Medulla oblongata (tissue), 1 donor: ENCODE measurements at regions not wholly inside any gene's neighbourhood (a gene's known extent, or its start where the extent isn't known, plus 50 kb on each side); places are given as distances from the start of the nearest gene placed in this dataset.
"Not testable (repeated sequence)": the region's sequence is repeated elsewhere in the genome, so short reads cannot be mapped to it uniquely, and the experiment has no call there.

Source experiments
- DNase-seq: peaks from one replicate; pipeline ENCODE4 v3.0.0-alpha.2; 2015; ENCODE audit errors: extremely low spot score

DNA sequence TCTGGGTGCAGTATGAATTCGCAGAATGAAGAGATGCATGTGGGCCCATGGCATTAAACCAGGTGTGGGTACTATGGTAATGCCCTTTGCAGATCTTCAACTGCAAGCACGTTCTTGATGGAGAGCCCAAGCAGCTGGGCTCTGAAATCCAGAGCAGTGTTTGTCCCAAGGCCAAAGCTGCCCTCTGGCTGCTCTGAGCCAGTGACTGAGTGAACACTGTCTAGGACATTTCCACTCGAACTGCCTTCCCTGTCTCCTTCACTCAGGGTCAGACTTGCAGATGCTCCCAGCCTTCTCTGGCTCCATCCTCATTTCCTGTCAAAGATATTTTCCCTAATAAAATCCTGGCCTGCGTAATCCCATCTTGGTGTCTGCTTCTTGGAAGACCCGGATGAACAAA lies 80.2 kb upstream of the GJB6 start:
- no peak for DNase-seq

DNA sequence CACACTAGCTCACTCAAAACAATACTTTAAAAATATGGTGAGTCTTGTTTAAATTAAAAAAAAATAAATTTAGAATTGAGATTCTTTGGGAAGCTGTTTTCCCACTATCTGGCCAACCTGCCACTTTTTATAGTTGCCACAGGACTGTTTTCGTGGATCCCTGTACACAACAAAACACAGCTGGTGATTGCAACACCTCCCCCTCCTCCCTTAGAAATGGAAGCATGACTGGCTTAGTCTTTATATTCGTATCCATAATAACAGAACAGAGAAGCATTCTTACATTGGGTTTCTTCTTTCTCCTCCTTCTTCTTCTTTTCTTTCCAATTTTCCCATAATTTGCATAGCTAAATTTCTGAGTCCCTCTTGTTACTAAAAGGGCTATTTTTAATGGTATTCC lies 79.5 kb upstream of the GJB6 start:
- DNase-seq = no peak

DNA sequence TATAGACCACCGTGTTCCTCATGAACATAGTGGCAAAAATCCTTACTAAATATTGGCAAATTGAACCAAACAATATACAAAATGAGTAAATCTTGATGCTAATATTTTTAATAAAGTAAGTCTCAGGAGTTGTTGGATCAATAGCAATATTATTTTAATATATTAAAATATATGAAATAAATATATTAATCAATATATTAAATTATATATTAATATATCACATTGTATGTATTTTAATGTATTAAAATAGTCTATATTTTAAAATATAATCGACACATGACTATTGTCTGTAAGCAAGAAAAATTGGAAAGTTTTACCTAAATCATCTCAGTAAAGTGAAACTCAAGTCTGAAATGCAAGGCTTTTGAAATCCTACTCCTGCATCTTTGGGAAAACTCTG lies 78.9 kb upstream of the GJB6 start:
- DNase-seq = no peak

DNA sequence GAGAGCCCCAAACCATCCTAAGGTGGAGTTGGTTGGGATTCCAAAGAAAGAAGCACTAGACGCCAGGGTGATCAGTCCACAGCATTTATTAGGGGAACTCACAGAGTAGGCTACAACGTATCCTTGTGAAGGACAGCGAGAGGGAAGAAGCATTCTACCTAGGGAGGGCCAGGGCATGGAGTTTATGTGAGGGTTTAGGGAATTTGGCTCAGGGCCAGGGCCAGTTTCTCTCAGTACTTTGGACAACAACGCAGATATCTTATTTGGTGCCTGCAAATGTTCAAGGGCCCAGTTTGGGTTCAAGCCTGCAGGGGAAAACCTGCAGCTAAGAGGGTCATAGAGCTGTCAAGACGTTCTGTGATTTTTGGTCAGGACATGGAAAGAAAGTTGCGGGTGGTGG lies 73.9 kb upstream of the GJB6 start:
- DNase-seq = no peak

DNA sequence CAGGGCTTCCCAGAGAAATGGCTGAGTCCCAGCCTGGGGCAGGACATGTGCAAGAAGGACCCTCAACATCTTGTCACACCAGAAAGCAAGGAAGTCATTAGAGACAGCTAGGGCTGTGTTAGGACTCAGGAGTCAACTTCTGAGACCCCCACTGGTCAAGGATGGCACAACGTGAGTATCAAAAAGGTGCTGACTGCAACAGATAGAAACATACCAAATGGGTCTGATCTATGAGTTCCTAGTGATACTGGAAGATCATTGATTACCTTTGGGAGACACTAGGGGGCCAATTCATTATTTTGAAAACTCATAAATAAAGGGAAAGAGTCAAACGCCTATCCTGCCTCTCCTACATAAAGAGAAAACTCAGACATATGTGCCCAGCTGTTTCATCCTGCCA lies 73.5 kb upstream of the GJB6 start:
- DNase-seq = no peak

DNA sequence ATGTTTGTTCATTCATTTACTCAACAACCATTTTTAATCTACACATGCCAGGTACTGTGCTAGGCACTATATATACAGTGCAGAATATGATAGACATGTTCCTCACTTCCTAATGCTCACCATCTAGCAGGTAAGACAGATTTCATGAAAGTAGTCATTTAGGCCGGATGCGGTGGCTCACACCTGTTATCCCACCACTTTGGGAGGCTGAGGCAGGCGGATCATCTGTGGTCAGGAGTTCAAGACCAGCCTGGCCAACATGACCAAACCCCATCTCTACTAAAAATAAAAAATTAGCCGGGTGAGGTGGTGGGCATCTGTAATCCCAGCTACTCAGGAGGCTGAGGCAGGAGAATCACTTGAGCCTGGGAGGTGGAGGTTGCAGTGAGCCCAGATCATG lies 71.9 kb upstream of the GJB6 start:
- DNase-seq = not testable (repeated sequence)

DNA sequence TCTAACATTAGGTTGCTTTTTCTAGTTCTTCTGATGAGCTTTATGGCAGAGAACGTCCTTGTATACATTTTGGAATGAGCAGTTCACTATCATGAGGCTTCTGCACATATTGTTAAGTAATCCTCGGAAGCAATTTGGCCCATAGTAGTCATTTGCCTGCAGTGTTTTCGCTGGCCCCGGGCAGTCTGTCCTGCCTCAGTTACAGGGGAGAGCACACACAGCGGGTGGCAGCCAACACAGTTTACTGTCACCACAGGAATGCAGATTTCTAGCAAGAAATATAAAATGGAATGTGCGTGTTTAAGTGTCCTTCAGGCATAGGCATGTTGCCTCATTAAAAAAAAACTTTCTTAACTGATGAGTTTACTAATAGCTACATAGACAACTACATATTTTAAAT lies 71.5 kb upstream of the GJB6 start:
- no peak for DNase-seq

DNA sequence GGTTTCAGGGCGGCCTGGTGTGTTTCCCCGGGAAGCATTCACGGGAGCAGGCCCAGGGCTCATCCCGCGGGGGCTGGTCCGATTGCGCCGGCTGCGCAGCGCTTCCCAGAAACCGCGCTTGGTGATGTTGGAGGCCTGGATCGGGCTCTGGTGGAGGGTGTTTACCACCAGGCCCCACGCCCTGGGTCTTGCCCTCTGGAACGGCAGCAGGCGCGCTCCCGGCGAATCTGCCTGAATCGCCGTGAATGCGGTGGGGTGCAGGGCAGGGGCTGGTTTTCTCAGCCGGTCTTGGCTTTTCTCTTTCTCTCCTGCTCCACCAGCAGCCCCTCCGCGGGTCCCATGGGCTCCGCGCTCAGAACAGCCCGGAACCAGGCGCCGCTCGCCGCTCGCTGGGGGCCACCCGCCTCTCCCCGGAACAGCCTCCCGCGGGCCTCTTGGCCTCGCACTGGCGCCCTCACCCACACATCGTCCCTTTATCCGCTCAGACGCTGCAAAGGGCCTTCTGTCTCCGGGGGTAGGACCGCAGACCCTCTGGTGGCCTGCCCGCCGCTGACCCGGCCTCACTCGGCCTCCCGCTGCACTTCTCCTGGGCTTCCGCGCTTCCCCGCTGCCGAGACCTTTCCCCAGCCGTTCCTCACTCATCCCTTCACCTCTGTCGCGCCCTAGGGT lies 69.4 kb upstream of the GJB6 start:
- DNase-seq = no peak

DNA sequence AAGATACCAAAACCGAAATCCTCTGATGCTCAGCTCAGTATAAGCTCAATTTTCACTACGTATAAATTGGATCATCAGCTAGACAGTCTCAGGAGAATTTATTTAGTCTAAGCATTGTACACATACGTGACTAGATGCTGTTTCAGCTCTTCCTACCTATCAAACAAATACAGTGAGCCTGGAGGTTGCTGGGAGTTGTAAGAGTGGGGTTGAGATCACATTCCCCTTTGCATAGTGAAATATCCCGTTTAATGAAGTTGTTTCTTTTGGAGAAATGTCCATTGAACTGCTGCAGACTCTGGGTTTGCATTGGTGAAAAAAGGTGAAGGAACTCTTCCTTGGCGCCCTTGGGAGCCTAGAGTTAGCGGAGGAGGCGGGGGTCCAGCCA lies 68.9 kb upstream of the GJB6 start:
- DNase-seq = no peak

DNA sequence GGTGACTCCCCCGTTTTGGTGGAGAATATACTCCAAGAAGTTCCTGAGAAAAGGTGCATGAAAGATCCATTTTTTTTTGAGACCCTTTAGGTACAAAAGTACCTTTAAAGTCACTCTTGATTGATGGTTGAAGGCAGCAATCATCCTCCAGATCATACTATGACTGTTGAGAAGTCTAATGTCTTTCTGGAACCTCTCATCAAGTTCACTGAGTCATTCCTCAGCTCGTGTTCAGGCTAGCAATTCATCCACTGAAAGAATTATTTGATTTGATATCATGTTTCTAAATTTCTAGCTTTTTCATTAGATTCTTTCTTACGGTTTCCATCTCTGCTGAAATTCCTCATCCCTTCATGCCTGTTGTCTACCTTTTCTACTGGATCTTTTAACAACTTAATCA lies 65.1 kb upstream of the GJB6 start:
- DNase-seq = no peak

DNA sequence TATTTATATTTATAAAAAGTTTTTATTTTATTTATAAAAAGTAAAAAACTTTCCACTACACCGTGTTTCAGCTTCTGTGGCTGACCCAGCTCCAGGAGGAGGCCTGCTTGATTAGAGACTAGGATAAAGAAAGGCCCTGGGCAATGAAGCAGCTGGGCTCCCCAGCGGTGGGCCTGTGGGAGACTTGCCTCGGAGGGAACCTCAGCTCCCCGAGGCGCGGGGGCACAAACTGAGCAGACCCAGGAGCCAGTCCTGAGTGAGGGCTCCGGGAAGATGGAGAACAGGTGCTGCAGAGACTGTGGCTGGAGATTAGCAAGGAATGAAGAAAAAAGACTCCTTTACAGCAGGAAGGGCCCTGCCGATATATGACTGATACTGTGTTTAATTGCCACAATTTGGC lies 63.8 kb upstream of the GJB6 start:
- DNase-seq = no peak

DNA sequence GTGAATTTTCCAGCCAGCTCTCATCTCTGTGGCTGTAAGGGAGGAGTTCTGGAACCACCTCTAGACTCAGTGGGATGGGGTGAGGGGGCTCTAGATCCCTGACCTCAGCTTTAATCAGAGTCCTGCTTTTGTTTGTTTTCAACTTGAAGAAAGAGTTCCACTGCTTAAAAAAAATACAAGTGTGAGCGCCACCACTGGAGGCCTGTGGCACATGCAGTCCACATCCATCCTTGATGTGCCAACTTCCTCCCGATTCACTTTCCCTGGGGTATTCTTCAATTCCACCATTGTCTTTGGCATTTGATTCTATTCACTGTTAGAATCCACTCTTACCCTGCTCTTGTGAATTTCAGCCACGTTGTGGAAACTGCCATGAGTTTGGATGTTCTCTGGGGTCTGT lies 62.4 kb upstream of the GJB6 start:
- DNase-seq = no peak

DNA sequence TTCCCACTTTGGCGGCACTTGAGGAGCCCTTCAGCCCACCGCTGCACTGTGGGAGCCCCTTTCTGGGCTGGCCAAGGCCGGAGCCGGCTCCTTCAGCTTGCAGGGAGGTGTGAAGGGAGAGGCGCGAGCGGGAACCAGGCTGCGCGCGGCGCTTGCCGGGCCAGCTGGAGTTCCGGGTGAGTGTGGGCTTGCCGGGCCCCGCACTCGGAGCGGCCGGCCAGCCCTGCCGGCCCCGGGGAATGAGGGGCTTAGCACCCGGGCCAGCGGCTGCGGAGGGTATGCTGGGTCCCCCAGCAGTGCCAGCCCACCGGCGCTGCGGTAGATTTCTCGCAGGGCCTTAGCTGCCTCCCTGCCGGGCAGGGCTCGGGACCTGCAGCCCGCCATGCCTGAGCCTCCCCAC lies 60.2 kb upstream of the GJB6 start:
- DNase-seq = not testable (repeated sequence)

DNA sequence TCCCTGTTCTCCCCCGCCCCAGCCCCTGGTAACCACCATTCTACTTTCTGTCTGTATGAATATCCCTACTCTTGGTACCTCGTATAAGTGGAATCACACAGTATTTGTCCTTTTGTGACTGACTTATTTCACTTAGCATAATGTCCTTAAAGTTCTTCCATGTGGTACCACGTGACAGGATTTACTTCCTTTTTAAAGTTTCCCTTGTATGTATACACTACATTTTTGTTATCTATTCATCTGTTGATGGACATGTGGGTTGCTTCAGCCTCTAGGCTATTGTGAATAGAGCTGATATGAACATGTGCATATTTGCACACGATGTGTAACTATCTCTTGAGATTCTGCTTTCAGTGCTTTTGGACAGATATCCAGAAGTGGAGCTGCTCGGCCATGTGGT lies 59.6 kb upstream of the GJB6 start:
- no peak for DNase-seq

DNA sequence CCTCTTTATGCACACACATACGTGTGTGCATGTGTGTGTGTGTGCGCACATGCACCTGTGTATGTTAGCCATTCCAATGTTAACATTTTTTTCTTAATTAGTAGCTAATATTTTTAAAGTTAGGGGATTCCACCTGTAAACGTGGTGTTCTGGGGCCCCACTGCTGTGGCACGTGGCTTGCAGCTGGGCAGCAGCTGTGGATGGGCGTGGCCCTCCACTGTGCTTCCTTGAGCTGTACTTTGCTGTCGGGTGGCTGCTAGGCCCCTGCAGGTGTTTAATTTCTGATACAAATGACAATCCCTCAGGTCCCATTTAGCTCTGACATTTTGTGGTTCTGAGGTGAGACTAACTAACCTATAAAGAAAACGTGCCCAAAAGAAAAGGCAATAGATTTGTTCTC lies 58.9 kb upstream of the GJB6 start:
- DNase-seq = no peak

DNA sequence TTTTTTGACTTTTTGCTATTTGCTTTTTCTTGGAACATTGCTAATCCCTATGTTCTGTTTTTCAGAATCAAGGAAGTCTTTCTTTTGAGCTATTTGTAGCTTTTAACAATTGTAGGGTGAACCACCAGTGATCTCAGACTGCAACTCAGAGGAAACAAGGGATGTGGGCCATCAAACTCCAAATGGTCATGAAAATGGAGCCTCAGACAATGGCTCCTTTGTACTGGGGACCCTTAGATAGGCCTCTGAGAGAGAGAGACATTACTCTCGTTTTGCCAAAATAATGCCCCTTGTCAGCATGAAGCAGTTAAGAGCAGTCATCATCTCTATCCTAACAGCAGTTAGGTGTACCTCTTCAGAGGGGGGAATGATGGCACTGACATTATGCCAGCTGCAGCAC lies 56.4 kb upstream of the GJB6 start:
- no peak for DNase-seq

DNA sequence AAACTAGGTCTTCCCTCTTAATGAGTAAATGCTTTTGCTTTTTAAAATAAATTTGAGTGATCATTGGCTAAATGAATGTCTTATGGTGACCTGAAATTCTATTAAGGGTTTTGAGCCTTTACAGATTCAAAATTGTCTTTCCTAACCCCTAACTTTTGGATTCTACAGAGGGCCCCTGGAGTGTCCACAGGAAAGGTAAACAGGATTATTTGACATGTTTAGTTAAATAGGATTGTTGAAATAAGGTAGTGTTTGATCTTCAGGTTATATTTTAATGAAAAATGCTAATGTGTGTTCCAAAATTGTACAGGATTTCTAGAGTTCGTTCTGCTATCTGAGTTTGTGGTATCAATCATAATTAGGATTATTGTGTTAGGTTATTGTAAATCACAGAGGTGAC lies 55.9 kb upstream of the GJB6 start:
- no peak for DNase-seq

DNA sequence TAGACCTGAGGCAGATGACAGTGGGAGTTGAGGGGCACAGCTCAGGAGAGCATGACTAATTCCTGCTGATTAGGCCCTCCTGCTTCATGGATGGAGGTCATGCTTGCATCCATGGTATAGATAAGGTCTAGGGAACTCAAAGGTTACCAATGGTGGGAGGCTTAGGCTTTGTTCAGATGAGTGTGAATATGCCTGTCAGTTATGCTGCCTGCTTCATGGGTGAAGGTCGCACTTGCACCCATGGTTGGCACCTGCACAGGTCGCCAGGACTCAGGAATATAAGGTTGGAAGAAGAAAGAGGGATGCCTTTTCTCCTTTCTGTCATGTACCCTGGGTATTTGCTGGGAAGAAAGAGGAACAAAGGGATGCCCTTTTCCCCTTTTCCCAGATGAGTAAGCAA lies 53.4 kb upstream of the GJB6 start:
- DNase-seq = no peak
